SU-DHL-6 (cell line): ENCODE measurements at regions not wholly inside any gene's neighbourhood (a gene's known extent, or its start where the extent isn't known, plus 50 kb on each side); places are given as distances from the start of the nearest gene placed in this dataset.

ENCODE experiments used
- EZH2phosphoT487 ChIP-seq: fragments of 200-600 bp; sonication (generic), shearing (Covaris generic); conservative IDR thresholded peaks from 2 replicates; pipeline ENCODE4 v1.6.1; 2018; ENCODE audit warnings: mild to moderate bottlenecking, antibody characterized with exemption, low read length, moderate library complexity, mixed read lengths
- TF ChIP-seq, protein P1 (sequence below): fragments of 200-600 bp; sonication (generic); IDR thresholded peaks from one replicate; pipeline ENCODE4 v1.5.1; 2017; ENCODE audit warnings: antibody characterized with exemption, mild to moderate bottlenecking, low read length, moderate library complexity; ENCODE audit not compliant: insufficient read depth, poor library complexity, severe bottlenecking

DNA sequence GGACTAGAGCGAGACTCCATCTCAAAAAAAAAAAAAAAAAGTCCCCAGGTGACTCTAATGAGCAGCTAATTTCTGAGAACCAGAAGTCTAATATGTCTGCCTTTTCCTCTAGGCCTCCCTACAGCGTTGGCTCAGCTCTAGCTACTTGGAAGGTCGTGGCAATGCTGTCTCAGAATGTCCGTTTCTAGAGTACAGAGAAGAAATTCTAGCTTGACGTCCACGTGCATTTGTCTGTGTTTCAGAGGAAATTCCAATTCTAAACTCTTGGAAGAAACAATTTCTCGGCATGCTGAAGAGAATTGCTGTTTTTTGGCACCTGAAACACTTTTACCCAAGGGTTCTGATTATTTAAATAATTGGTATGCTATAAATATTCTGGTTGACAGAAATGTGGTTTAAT, 78.8 kb downstream of the SOX2 start:
- TF ChIP-seq, protein P1, sequence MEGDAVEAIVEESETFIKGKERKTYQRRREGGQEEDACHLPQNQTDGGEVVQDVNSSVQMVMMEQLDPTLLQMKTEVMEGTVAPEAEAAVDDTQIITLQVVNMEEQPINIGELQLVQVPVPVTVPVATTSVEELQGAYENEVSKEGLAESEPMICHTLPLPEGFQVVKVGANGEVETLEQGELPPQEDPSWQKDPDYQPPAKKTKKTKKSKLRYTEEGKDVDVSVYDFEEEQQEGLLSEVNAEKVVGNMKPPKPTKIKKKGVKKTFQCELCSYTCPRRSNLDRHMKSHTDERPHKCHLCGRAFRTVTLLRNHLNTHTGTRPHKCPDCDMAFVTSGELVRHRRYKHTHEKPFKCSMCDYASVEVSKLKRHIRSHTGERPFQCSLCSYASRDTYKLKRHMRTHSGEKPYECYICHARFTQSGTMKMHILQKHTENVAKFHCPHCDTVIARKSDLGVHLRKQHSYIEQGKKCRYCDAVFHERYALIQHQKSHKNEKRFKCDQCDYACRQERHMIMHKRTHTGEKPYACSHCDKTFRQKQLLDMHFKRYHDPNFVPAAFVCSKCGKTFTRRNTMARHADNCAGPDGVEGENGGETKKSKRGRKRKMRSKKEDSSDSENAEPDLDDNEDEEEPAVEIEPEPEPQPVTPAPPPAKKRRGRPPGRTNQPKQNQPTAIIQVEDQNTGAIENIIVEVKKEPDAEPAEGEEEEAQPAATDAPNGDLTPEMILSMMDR = no peak
- no peak for TF ChIP-seq EZH2phosphoT487
